ENCODE measurements at regions not wholly inside any gene's neighbourhood (a gene's known extent, or its start where the extent isn't known, plus 50 kb on each side); places are given as distances from the start of the nearest gene placed in this dataset.

DNA sequence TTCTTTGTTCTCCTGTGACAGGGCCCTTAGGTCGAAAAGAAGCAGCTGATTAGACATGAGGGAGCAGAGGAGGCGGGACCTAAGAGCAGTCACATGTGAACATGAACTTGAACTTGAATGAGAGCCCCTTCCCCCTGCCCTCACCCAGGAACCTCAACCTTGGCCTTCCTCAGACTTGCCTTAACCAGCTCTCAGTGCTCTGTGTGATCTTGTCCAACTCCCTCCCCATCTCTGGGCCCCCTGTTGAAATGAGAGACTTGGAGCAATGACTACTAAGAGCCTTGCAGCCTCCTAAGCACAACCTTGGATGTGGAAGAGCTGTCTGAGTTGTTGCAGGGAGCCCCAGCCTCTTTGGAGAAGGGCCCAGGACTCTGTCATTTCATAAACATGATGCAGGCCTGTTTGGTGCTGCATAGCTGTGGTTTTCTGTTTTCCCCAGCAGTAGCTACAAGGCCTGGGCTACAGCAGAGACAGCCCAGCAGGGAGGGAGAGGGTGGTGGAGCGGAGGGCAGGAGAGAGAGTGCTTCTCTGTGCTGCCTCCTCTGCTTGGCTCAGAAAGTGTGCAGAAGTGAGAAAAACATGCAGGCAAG, 123.9 kb upstream of the ZMIZ1 start:
- TF ChIP-seq, protein P1, sequence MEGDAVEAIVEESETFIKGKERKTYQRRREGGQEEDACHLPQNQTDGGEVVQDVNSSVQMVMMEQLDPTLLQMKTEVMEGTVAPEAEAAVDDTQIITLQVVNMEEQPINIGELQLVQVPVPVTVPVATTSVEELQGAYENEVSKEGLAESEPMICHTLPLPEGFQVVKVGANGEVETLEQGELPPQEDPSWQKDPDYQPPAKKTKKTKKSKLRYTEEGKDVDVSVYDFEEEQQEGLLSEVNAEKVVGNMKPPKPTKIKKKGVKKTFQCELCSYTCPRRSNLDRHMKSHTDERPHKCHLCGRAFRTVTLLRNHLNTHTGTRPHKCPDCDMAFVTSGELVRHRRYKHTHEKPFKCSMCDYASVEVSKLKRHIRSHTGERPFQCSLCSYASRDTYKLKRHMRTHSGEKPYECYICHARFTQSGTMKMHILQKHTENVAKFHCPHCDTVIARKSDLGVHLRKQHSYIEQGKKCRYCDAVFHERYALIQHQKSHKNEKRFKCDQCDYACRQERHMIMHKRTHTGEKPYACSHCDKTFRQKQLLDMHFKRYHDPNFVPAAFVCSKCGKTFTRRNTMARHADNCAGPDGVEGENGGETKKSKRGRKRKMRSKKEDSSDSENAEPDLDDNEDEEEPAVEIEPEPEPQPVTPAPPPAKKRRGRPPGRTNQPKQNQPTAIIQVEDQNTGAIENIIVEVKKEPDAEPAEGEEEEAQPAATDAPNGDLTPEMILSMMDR (conservative IDR thresholded peaks at IDR 0.05; ENCODE audit: low read length): no peak
- no peak for TF ChIP-seq EZH2phosphoT487 (IDR thresholded peaks at IDR 0.05; ENCODE audit: borderline replicate concordance, low read depth, low read length)

Data from OCI-LY7 (cell line).